NCI-H2029 treated with DMSO at 0.1 percent for 48 hours (cell line): ENCODE measurements at regions not wholly inside any gene's neighbourhood (a gene's known extent, or its start where the extent isn't known, plus 50 kb on each side); places are given as distances from the start of the nearest gene placed in this dataset.
A peak's percentile ranks its signal among the peaks of the same experiment; 100 is the strongest.

Experiments
- DNase-seq: peaks from one replicate; lab custom pipeline; 2025; lab: John Stamatoyannopoulos, UW

DNA sequence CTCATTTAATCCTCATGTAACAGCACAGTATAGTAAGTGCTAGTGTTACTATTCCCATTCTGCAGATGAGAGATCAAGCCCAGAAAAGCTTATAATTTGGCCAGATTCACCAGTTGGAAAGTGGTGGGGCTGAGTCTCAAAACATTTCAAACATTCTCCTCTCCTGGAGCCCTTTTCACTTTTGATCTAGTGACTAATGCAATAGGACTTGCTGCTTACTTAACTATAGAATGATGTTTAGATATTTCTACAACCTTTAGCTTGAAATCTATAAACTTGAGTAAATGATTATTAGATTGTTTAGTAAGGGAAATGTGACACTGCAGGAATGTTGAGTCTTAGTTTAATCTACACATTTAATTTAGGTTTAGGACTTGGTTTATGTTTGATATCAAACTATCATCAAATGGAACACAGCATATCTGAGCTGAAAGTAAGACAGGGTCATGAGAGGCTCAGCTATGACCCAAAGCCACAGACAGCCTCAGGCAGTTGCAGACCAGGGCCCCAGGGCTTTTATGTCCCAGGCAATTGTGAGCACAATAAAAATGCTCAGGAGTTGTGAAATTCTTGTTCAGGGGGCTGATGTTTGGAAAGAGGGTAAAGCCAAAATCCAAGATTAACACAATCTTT is 199.5 kb upstream of the HS3ST1 start:
- no peak for DNase-seq

DNA sequence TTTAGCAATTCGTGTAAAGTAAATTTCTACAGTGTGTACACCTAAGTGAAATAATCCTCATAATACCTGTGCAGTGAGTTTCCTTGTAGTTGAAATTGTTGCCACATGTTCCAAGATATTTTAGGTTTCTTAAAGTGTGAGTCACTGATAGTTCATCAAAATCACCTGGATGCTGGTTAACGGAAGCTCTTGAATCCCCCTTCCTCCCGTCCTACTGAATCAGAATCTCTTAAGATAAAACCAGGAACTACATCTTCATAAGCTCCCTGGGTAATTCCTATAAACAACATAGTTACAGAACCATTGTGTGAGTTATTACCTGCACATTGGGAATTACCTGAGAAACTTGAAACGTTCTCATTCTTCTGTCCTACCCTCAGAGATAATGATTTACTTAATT is 197.4 kb upstream of the HS3ST1 start:
- no peak for DNase-seq

DNA sequence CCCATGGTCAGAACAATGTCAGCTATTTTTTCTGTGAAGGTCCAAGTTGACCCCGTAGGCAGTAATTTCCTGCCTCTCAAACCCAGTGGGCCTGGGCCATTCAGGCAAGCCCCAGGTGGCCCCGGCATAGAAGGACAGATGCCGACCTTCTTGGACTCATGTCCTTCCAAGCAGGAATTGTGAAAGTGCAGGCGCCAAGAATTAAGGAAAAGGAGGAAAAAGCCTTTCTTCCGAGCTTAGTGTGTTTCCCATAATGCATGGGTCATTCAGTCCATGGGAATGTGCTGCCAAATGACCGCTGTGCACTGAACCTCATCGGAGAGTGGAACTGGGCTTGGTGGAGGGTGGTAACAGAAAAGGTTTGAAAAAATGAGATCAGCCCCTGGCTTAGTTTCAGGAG is 196.5 kb upstream of the HS3ST1 start:
- DNase-seq: no peak

DNA sequence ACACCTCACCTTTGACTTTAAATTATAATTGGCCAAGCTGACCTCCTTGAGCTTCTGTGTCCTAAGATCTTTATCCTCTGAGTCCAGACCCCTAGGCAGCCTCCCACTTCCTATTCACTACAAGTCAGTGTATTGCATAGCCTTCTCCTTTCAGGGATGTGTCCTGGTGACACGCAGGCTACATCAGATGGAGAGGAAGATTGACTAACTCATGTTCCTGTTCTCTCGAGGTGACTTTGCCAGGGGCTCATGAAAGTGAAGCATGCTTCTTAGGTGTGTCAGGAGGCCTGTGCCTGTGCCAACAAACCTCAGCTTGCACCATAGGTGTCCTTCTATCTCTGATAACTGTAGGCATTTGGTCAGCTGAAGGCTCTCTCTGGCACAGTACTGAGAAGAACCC is 195.7 kb upstream of the HS3ST1 start:
- no peak for DNase-seq

DNA sequence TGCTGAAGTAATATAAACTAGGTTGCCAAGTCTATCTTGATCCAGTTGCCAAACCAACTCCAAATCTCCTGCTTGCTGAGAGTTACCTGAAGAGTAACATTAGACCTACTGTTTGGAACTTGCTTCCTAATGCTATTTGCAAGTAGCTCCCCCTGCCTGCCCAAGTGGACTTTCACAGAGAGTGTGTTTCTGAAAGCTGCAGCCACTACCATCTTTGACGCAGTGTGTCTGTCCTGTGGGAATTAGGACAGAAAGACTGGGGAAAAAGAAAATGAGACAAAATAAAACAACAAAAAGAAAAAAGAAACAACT is 195.0 kb upstream of the HS3ST1 start:
- DNase-seq: no peak

DNA sequence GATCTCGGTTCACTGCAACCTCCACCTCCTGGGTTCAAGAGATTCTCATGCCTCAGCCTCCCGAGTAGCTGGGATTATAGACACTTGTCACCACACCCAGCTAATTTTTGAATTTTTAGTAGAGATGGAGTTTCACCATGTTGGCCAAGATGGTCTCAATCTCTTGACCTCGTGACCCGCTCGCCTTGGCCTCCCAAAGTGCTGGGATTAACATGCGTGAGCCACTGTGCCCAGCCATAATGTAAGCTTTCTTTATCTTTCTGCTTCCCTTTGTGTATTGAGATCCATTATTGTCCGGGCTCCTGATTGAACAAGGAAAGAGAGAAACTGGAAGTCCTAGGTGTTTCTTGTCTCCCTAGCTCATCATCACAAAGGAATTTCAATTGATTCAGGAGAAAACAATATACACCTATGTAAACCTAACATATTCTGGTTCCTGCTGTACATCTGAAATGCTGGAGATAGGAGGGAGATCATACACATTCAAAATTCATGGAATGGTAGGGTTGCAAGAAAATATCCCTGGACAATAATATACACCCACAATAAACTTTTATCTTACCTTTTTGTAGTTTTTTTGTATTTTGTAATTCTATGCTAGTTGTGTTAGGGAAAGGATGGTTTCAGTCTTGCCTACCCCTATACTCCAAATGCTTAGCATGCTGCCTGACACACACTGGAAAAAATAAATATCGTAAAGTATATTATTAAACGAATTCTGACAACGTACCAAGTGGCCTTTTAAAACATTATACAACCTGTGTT is 194.4 kb upstream of the HS3ST1 start:
- no peak for DNase-seq

DNA sequence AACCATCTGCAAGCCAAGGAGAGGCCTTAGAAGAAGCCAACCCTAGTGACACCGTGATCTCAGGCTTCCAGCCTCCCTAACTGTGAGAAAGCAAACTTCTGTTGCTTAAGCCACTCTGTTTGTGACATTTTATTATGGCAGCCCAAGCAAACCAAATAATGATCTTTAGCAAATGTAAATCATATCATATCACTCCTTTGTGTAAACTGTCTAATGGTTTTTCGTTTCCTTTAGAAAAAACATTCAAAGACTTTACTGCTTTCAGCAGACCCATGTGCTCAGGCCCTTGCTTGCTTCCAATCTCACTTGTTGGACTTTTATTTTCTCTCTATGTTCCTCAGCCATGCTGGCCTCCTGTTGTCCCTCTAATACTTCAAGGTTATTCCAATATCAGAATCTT is 192.2 kb upstream of the HS3ST1 start:
- DNase-seq: no peak

DNA sequence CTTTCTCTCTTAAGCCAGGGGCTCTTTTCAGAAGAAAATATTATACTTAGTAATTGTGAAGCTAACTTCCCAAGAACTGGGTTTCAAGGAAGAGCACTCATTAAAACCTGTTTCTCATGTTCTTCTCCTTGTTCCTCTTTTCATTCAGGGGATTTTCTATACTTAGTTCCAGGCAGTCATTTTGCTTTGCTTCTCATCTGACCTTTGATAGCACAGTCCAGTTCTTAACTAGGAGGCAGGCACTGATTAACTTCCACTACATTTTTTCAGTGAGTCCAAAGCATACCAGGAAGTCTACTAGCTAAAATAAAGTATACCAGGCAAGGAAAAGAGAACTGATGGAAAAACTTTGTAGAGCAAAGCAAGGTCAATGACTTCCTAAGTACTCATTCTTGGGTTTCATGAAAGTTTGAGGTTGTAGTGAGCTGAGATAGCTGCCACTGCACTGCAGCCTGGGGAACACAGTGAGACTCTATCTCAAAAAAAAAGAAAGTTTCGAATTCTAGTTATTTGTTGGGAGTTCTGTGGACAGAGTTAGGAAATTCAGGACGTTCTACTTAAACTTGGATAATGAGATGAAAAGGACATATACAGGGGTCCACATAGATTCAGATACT is 190.1 kb upstream of the HS3ST1 start:
- DNase-seq: no peak

DNA sequence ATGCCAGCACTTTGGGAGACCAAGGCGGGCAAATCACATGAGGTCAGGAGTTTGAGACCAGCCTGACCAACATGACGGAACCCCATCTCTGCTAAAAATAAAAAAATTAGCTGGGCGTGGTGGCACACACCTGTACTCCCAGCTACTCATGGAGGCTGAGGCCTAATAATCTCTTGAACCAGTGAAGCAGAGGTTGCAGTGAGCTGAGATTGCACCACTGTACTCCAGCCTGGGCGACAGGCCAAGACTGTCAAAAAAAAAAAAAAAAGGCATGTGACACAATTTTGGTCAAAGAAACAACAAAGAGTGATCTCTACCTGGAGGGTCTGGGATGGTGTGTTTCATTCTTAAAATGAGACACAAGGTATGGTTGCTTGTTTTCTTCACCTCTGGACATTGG is 188.2 kb upstream of the HS3ST1 start:
- no peak for DNase-seq

DNA sequence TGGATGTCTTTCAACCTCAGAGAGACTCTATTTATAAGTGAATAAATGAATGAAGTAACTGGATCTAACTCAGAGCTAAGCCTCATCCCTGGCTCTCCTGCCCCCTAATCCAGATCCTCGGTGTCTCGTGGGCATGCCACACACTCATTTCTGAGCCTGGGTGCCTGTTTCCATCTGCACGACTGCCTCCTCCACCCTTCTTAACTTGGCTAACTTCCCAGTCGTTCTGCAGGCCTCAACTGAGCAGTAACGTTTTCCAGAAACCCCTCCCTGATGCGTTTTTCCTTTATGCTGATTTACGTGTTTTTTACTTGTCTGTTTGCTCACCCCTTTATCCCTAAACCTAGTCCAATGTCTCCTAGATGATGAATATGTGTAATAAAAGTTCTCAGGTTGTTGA is 186.9 kb upstream of the HS3ST1 start:
- DNase-seq: peak; percentile 55

DNA sequence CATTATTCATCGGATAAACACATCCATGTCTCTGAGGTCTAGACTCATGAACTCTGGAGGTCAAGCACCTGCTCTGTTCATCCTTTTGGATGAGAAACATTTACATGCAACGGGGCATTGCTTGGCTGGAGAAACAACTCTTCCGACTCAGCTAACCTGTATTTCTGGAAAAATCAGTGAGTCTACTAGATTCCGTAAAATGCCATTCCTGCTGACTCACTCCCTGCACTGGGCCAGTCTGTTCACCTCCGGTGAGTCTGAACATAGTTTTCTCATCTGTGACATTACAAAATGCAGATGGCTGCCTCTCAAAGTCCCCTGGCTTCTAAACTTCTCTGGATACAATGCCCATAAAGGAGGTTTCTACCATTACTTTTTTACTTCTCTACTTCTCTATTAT is 185.7 kb upstream of the HS3ST1 start:
- no peak for DNase-seq

DNA sequence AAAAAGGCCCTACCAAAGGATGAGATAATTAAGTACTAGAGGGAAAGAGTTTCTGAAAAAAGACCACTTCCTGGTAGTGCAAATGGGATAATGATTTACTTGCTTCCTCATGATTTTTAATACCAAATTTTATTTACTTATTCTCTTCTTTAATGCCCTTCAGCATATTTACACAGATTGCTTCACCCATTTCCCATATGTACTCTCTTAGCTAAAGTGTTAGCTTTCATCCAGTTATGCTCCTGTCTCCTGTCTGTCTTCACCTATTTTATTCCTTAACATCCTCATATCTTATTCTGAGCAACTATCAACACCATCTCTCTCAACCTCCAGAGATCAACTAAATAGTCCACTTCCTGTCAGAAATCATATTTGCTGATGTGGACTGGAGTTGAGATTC is 183.2 kb upstream of the HS3ST1 start:
- peak; percentile 39 for DNase-seq

DNA sequence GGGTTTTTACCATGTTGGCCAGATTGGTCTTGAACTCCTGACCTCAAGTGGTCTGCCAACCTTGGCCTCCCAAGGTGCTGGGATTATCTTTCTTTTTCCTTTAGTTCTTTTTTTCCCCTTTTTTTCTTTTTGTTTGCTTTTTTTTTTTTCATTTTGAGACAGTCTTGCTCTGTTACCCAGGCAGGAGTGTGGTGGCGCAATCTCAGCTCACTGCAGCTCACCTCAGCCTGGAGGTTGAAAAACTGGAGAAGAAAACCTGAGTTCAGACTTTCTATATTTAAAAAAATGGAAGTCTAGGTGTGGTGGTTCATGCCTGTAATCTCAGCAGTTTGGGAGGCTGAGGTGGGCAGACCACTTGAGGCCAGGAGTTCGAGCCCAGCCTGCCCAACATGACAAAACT is 181.1 kb upstream of the HS3ST1 start:
- no peak for DNase-seq

DNA sequence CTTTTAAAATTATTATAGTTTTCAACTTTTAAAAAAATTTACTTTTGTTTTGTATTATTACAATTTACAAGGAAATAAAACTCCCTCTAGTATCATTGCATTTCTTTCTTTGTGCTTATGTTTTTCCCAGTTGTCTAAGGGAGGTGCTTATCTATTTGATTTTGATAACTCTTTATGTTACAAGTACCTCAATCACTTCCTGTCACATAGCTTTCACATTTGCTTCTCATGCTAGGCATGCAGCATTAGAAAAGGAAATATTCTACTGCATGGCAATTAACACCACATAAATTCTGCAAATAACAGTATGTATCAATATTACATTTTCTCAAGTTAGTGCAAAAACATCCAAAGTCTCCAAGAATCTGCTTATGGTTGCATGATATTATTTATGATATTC is 180.3 kb upstream of the HS3ST1 start:
- peak; percentile 36 for DNase-seq

DNA sequence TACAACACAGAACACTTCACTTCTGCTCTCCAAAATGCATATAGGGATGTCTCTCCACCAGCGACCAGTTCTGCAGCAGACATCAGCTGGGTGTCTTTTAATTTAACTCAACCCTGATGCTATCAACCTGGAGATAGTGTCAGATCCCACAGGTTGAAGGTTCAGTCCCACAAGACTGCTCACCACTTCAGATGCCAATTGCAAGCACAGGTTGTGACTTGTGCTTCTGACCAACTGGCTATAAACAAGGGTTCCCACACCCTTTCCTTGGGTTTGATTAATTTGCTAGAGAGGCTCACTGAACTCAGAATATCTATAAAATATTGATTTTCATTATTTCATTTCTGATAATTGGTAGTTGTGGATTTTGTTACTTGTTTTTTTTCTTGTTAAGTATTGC is 177.4 kb upstream of the HS3ST1 start:
- no peak for DNase-seq

DNA sequence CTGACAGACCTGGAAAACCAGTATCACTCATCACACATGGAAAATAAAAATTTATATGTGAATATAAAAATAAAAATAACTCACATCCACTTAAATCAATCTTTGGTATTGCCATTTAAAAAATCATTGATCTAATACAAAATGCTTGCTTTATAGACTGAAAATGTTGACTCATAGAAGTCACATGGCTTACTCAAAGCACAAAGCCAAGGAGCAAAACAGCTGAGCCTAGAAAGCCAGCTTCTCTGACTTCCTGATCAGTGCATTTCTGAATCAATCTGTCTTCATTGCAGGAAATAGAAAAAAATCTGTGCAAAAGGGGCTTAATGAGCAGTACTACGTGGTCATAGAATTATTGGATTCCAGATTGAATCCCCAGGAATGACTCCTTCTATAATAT is 176.9 kb upstream of the HS3ST1 start:
- peak; percentile 22 for DNase-seq

DNA sequence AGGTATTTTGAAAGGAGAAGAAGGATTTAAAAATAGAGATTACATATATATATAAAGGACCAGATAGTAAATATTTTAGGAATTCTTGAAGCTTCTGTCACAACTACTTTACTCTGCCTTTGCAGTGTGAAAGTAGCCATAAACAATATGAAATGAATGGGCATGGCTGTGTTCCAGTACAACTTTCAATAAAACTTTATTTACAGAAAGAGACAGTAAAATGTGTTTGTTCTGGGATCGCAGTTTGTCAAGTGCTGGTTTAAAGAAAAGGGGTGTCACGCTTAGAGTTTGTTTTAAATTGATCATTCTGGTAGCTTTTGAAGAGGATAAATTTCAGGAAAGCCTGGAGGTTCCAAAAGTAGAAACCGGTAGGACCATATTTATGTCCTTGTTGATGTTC is 176.1 kb upstream of the HS3ST1 start:
- no peak for DNase-seq

DNA sequence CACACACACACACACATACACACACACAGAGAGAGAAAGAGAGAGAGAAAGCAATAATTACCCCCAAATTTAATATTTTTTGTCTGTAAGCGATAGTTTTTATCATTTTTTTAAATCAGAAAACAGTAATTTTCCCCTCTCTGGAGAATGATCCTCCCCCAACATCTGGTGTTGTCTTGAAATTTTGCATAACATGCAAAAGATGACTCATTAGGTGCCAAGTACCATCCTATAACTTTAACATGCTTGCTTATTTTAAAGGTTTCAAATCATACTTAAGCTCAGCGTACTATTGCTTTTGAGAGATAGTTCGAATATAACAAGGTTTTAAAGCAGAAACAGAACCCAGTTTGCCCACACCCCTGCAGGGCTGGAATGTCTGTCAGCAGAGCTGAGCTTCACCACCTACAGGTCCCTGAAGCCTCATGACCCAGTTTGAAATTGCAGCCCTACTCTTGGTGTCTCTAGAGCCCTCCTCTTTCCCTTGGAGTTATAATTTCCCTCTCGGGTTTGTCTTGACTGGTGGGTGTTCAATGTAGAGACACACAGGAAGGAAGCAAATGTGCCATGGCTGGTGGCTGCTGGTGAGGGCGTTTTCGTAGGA is 175.0 kb upstream of the HS3ST1 start:
- no peak for DNase-seq

DNA sequence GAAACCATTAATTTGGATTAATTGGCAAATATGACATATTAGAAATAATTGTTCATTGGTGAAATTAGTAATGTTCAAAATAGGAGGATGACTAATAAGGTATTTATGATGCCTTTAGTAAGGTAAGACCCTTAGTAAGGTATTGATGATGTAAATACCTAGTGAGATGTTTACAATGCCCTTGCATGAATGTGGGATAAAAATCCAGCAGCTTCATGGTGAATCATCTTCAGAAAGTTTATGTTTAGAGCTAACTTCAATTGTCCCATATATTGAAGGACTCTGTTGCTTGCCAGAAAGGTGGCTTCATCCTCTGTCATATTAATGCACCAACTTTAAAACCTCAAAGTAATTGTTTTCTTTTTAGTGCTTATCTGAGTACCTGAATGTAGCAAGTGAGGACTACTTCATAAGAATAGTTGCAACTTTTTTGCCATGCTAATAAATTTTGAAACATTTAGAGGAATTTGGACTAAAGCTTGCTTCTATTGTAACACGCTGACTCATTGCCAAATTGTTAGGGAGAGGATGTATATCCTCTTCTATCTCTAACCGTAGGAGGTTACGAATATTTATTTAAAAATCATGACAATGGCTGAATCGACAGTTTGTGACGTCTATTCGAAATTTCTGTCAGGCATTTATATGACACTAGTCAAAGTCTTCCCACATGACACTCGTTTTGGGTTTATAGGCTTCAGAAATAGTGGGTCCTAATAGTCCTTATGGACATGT is 174.1 kb upstream of the HS3ST1 start:
- no peak for DNase-seq

DNA sequence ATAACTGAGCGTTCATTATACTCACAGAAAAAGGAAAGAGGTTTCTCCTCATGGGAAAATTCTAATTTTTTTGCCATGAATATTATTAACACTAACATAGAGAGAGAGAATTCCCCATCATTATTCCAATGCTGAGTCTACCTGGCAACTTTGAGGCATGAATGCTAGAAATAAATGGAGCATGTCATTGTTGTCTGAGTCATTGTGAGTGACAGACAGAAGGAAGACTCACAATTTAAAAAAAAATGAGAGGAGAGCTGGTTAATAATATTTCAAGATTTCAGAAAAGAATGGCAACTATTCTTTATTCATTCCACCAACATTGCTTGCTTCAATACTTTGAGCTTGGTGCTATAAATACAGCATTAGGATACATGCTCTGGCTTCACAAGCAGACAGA is 170.4 kb upstream of the HS3ST1 start:
- DNase-seq: no peak

DNA sequence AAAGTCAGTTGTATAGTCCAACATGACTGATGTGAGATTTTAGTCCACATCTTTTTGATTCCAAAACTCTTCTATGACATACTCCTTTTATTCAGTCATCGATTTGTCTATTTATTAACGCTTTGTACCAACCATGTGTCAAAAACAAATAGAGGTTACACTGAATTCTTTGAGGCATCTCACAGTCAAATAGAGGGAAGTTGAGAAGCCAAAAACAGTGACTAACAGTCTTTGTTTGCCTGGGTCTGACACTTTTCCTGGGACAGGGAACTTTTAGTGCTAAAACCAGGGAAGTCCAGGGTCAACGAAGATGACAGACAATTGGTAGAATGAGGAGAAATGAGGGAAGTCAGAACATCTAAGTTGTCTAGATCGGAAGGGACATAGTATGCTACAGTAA is 169.9 kb upstream of the HS3ST1 start:
- DNase-seq: no peak

DNA sequence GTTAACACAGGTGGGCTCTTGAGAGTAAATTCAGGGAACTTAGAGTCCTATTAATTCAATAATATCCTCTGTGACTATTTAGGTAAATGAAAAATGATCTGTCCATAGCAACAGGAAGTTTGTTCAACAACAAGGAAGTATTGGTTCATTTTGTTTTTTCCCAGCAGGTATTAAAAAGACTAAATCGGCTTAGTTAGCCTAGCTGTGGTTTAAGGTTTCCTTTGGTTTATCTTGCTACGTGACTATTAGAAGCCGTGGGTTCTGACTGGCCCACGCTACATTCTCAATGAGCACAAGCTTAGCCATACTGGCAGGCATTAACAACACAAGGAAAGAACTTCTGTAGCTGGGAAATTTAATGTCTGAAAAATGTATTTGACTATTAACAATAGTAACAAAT is 168.8 kb upstream of the HS3ST1 start:
- DNase-seq: peak; percentile 67

DNA sequence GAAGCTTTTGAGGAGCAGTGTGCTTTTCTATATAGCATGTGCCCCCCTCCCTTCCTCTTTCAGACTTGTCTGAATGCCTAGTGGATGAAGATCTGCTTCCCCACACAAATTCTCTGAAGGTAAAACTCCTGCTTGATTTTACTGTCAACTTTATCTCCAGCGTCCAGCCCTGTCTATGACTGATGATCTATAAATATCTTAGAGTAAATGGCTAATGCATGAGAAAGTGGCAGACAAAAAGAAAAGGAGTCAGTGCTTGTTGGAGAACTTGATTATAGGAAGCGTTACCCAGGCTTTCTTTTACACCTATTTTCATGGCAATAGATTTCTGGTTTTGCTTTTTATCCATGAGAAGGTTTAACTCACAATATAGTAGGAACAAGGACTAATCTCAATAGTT is 168.3 kb upstream of the HS3ST1 start:
- DNase-seq: no peak
